Kidney (tissue), 13 donors: ENCODE measurements at regions not wholly inside any gene's neighbourhood (a gene's known extent, or its start where the extent isn't known, plus 50 kb on each side); places are given as distances from the start of the nearest gene placed in this dataset.

Source experiments
- DNase-seq, 5 donors: peaks; one replicate each; pipeline ENCODE4 v3.0.0-alpha.2; 2013 to 2020
- FAIRE-seq: peaks from 2 replicates; lab custom pipeline; 2012; peaks lifted over from hg19 to GRCh38; lab: Jason Lieb, UNC
- H3K27ac ChIP-seq, 2 donors: one replicate each; pipeline ENCODE4 v1.7.0; 2013; ENCODE audit warnings: low read depth in 2 of 2, low read length in 2 of 2, inconsistent platforms in 1 of 2
- H3K27me3 ChIP-seq: one replicate; pipeline ENCODE4 v1.7.1; 2013; ENCODE audit warnings: low read length, inconsistent platforms; ENCODE audit not compliant: control insufficient read depth, insufficient read depth
- H3K36me3 ChIP-seq, 3 donors: one replicate each; pipeline versions ENCODE4 v1.7.0 to v1.7.1; 2013; ENCODE audit warnings: low read length in 3 of 3, control low read depth in 1 of 3, inconsistent platforms in 1 of 3; ENCODE audit not compliant: insufficient read depth in 3 of 3, control insufficient read depth in 2 of 3
- H3K4me1 ChIP-seq, 3 donors: one replicate each; pipeline versions ENCODE4 v1.7.0 to v1.7.1; 2013; ENCODE audit warnings: low read length in 3 of 3, inconsistent platforms in 1 of 3, low read depth in 1 of 3; ENCODE audit not compliant: control insufficient read depth in 2 of 3, insufficient read depth in 2 of 3
- H3K4me3 ChIP-seq, 3 donors: one replicate each; pipeline versions ENCODE4 v1.7.0 to v1.8.1; 2013; ENCODE audit warnings: low read length in 3 of 3, control low read depth in 1 of 3, inconsistent platforms in 1 of 3
- H3K9ac ChIP-seq, 3 donors: one replicate each; pipeline versions ENCODE4 v1.7.0 to v1.7.1; 2013; ENCODE audit warnings: low read length in 3 of 3, control low read depth in 1 of 3, inconsistent platforms in 1 of 3
- H3K9me3 ChIP-seq, 3 donors: one replicate each; pipeline versions ENCODE4 v1.7.0 to v1.7.1; 2013; ENCODE audit warnings: low read length in 3 of 3, control low read depth in 1 of 3, inconsistent platforms in 1 of 3; ENCODE audit not compliant: control insufficient read depth in 2 of 3, insufficient read depth in 1 of 3
- CTCF ChIP-seq: IDR thresholded peaks from 3 replicates; pipeline ENCODE4 v1.5.1; 2012; ENCODE audit warnings: mild to moderate bottlenecking, moderate library complexity, borderline replicate concordance; ENCODE audit not compliant: insufficient read depth; ENCODE audit errors: extremely low read depth
- intact Hi-C: fragments of 100-400 bp; cut with DNase I; formaldehyde crosslinking; loops from one replicate; pipeline ENCODE4 v1.11.1; 2022
- donor health status: control.
- donor health status: control.
- donor health status: control.
- donor health status: control.
- donor health status: control.
- donor health status: DM: yes; HTN: yes; CAD: no.
- donor health status: Normal renal cell carcinoma (clear cell type).

- FAIRE-seq = no peak
- intact Hi-C loops = no loop called here
- TF ChIP-seq CTCF = no peak
Measured at GRCh38 chr6:76742919-76743318, 670.5 kb upstream of the IMPG1 start.

GRCh38 chr6:76719449-76719848 is 647.0 kb upstream of the IMPG1 start:
- FAIRE-seq = no peak
- no peaks in the 10 kb centered on the region for H3K27me3 ChIP-seq
- H3K4me3 ChIP-seq = no peak overlapping the region
- TF ChIP-seq CTCF = no peak
- H3K27ac ChIP-seq = no peak overlapping the region
- DNase-seq = no peak
- H3K9me3 ChIP-seq = no peaks in the 10 kb centered on the region
- no peaks in the 10 kb centered on the region for H3K4me1 ChIP-seq
- intact Hi-C loops = no loop called here
- H3K36me3 ChIP-seq = no peaks in the 10 kb centered on the region
- H3K9ac ChIP-seq = no peak overlapping the region

More at GRCh38 chr6:76742919-76743318, 670.5 kb upstream of the IMPG1 start:
- no peak overlapping the region for H3K9ac ChIP-seq
- H3K9me3 ChIP-seq = no peaks in the 10 kb centered on the region
- no peak overlapping the region for H3K27ac ChIP-seq
- H3K4me3 ChIP-seq = no peak overlapping the region
- no peaks in the 10 kb centered on the region for H3K4me1 ChIP-seq
- DNase-seq = no peak
- no peaks in the 10 kb centered on the region for H3K36me3 ChIP-seq
- no peaks in the 10 kb centered on the region for H3K27me3 ChIP-seq

- Histone ChIP-seq H3K9me3 (no peaks in the 10 kb centered on the region), H3K36me3 (no peaks in the 10 kb centered on the region), H3K27ac (no peak overlapping the region), H3K4me3 (no peak overlapping the region), H3K4me1 (no peaks in the 10 kb centered on the region), H3K9ac (no peak overlapping the region), H3K27me3 (no peaks in the 10 kb centered on the region)
- intact Hi-C loops = no loop called here
- TF ChIP-seq CTCF = no peak
- no peak for FAIRE-seq
- DNase-seq = no peak
Measured at GRCh38 chr6:76708641-76709331, 636.3 kb upstream of the IMPG1 start.

- Histone ChIP-seq H3K27ac (no peak overlapping the region), H3K4me3 (no peak overlapping the region), H3K36me3 (no peaks in the 10 kb centered on the region), H3K9ac (no peak overlapping the region), H3K27me3 (no peaks in the 10 kb centered on the region), H3K4me1 (no peaks in the 10 kb centered on the region), H3K9me3 (no peaks in the 10 kb centered on the region)
- no peak for DNase-seq
- intact Hi-C loops = no loop called here
- FAIRE-seq = no peak
- TF ChIP-seq CTCF = no peak
Measured at GRCh38 chr6:76707630-76708029, 635.2 kb upstream of the IMPG1 start.
